ENCODE measurements at regions not wholly inside any gene's neighbourhood (a gene's known extent, or its start where the extent isn't known, plus 50 kb on each side); places are given as distances from the start of the nearest gene placed in this dataset.
"Not testable (repeated sequence)": the region's sequence is repeated elsewhere in the genome, so short reads cannot be mapped to it uniquely, and the experiment has no call there.

GRCh38 chr2:142710336-142710735 is 167.1 kb upstream of the KYNU start:
- Histone ChIP-seq H3K36me3 (ENCODE audit: control insufficient read depth in 2 of 2, insufficient read depth in 2 of 2, low read length in 1 of 2) (no peaks in the 10 kb centered on the region), H3K4me1 (ENCODE audit: control insufficient read depth in 2 of 2, insufficient read depth in 2 of 2, low read length in 2 of 2) (no peaks in the 10 kb centered on the region), H3K27ac (ENCODE audit: low read depth in 1 of 2, low read length in 1 of 2) (no peak overlapping the region), H3K9me3 (ENCODE audit: control insufficient read depth in 2 of 2, insufficient read depth in 1 of 2, low read length in 1 of 2) (no peaks in the 10 kb centered on the region), H3K27me3 (ENCODE audit: control insufficient read depth in 2 of 2, insufficient read depth in 1 of 2, low read length in 1 of 2) (no peaks in the 10 kb centered on the region), H3K4me3 (ENCODE audit: low read length in 2 of 2) (no peak overlapping the region)
- no peak for DNase-seq (ENCODE audit: low read depth in 6 of 9, low spot score in 9 of 9)
- WGBS = 82% methylated on average over 1 of the region's 1 CpG

- H3K9me3 ChIP-seq (ENCODE audit: control insufficient read depth in 2 of 2, insufficient read depth in 1 of 2, low read length in 1 of 2) = no peaks in the 10 kb centered on the region
- WGBS = 98% methylated on average over 14 of the region's 14 CpGs
- H3K4me1 ChIP-seq (ENCODE audit: control insufficient read depth in 2 of 2, insufficient read depth in 2 of 2, low read length in 2 of 2) = no peaks in the 10 kb centered on the region
- H3K27me3 ChIP-seq (ENCODE audit: control insufficient read depth in 2 of 2, insufficient read depth in 1 of 2, low read length in 1 of 2) = no peaks in the 10 kb centered on the region
- H3K4me3 ChIP-seq (ENCODE audit: low read length in 2 of 2) = no peak overlapping the region
- H3K27ac ChIP-seq (ENCODE audit: low read depth in 1 of 2, low read length in 1 of 2) = no peak overlapping the region
- DNase-seq (ENCODE audit: low read depth in 6 of 9, low spot score in 9 of 9) = no peak
- H3K36me3 ChIP-seq (ENCODE audit: control insufficient read depth in 2 of 2, insufficient read depth in 2 of 2, low read length in 1 of 2) = no peaks in the 10 kb centered on the region
These were observed 170.1 kb upstream of the KYNU start for GRCh38 chr2:142707318-142707717.

- H3K4me1 ChIP-seq (ENCODE audit: control insufficient read depth in 2 of 2, insufficient read depth in 2 of 2, low read length in 2 of 2); H3K9me3 ChIP-seq (ENCODE audit: control insufficient read depth in 2 of 2, insufficient read depth in 1 of 2, low read length in 1 of 2); DNase-seq (ENCODE audit: low read depth in 6 of 9, low spot score in 9 of 9); H3K36me3 ChIP-seq (ENCODE audit: control insufficient read depth in 2 of 2, insufficient read depth in 2 of 2, low read length in 1 of 2); H3K4me3 ChIP-seq (ENCODE audit: low read length in 2 of 2); H3K27me3 ChIP-seq (ENCODE audit: control insufficient read depth in 2 of 2, insufficient read depth in 1 of 2, low read length in 1 of 2); H3K27ac ChIP-seq (ENCODE audit: low read depth in 1 of 2, low read length in 1 of 2): not testable (repeated sequence)
- 98% methylated on average over 20 of the region's 24 CpGs for WGBS
These were observed 175.1 kb upstream of the KYNU start for GRCh38 chr2:142702397-142702796.

- H3K4me3 ChIP-seq (ENCODE audit: low read length in 2 of 2); DNase-seq (ENCODE audit: low read depth in 6 of 9, low spot score in 9 of 9); H3K27ac ChIP-seq (ENCODE audit: low read depth in 1 of 2, low read length in 1 of 2); H3K36me3 ChIP-seq (ENCODE audit: control insufficient read depth in 2 of 2, insufficient read depth in 2 of 2, low read length in 1 of 2); H3K9me3 ChIP-seq (ENCODE audit: control insufficient read depth in 2 of 2, insufficient read depth in 1 of 2, low read length in 1 of 2); H3K27me3 ChIP-seq (ENCODE audit: control insufficient read depth in 2 of 2, insufficient read depth in 1 of 2, low read length in 1 of 2); H3K4me1 ChIP-seq (ENCODE audit: control insufficient read depth in 2 of 2, insufficient read depth in 2 of 2, low read length in 2 of 2): not testable (repeated sequence)
- WGBS = 30% methylated on average over 11 of the region's 11 CpGs
These were observed 181.9 kb upstream of the KYNU start for GRCh38 chr2:142695350-142696257.

GRCh38 chr2:142694282-142694681 is 183.2 kb upstream of the KYNU start:
- Histone ChIP-seq H3K27me3 (ENCODE audit: control insufficient read depth in 2 of 2, insufficient read depth in 1 of 2, low read length in 1 of 2) (no peaks in the 10 kb centered on the region), H3K4me3 (ENCODE audit: low read length in 2 of 2) (no peak overlapping the region), H3K4me1 (ENCODE audit: control insufficient read depth in 2 of 2, insufficient read depth in 2 of 2, low read length in 2 of 2) (peaks cover 0 to 6% of the 10 kb centered on the region in 2 donors), H3K27ac (ENCODE audit: low read depth in 1 of 2, low read length in 1 of 2) (no peak overlapping the region), H3K36me3 (ENCODE audit: control insufficient read depth in 2 of 2, insufficient read depth in 2 of 2, low read length in 1 of 2) (no peaks in the 10 kb centered on the region), H3K9me3 (ENCODE audit: control insufficient read depth in 2 of 2, insufficient read depth in 1 of 2, low read length in 1 of 2) (no peaks in the 10 kb centered on the region)
- no peak for DNase-seq (ENCODE audit: low read depth in 6 of 9, low spot score in 9 of 9)
- 97% methylated on average over 2 of the region's 2 CpGs for WGBS

GRCh38 chr2:142693171-142693950 is 184.1 kb upstream of the KYNU start:
- no peak for DNase-seq (ENCODE audit: low read depth in 6 of 9, low spot score in 9 of 9)
- Histone ChIP-seq H3K36me3 (ENCODE audit: control insufficient read depth in 2 of 2, insufficient read depth in 2 of 2, low read length in 1 of 2) (no peaks in the 10 kb centered on the region), H3K4me1 (ENCODE audit: control insufficient read depth in 2 of 2, insufficient read depth in 2 of 2, low read length in 2 of 2) (peaks cover 0 to 6% of the 10 kb centered on the region in 2 donors), H3K27ac (ENCODE audit: low read depth in 1 of 2, low read length in 1 of 2) (no peak overlapping the region), H3K27me3 (ENCODE audit: control insufficient read depth in 2 of 2, insufficient read depth in 1 of 2, low read length in 1 of 2) (no peaks in the 10 kb centered on the region), H3K4me3 (ENCODE audit: low read length in 2 of 2) (no peak overlapping the region), H3K9me3 (ENCODE audit: control insufficient read depth in 2 of 2, insufficient read depth in 1 of 2, low read length in 1 of 2) (no peaks in the 10 kb centered on the region)
- WGBS = 66% methylated on average over 4 of the region's 4 CpGs

GRCh38 chr2:142688856-142689605 is 188.4 kb upstream of the KYNU start:
- H3K36me3 ChIP-seq (ENCODE audit: control insufficient read depth in 2 of 2, insufficient read depth in 2 of 2, low read length in 1 of 2) = no peaks in the 10 kb centered on the region
- 91% methylated on average over 4 of the region's 4 CpGs for WGBS
- no peaks in the 10 kb centered on the region for H3K4me1 ChIP-seq (ENCODE audit: control insufficient read depth in 2 of 2, insufficient read depth in 2 of 2, low read length in 2 of 2)
- no peak overlapping the region for H3K27ac ChIP-seq (ENCODE audit: low read depth in 1 of 2, low read length in 1 of 2)
- H3K4me3 ChIP-seq (ENCODE audit: low read length in 2 of 2) = no peak overlapping the region
- no peaks in the 10 kb centered on the region for H3K9me3 ChIP-seq (ENCODE audit: control insufficient read depth in 2 of 2, insufficient read depth in 1 of 2, low read length in 1 of 2)
- H3K27me3 ChIP-seq (ENCODE audit: control insufficient read depth in 2 of 2, insufficient read depth in 1 of 2, low read length in 1 of 2) = no peaks in the 10 kb centered on the region
- DNase-seq (ENCODE audit: low read depth in 6 of 9, low spot score in 9 of 9) = no peak

GRCh38 chr2:142687509-142687908 is 190.0 kb upstream of the KYNU start:
- Histone ChIP-seq H3K4me1 (ENCODE audit: control insufficient read depth in 2 of 2, insufficient read depth in 2 of 2, low read length in 2 of 2) (no peaks in the 10 kb centered on the region), H3K27me3 (ENCODE audit: control insufficient read depth in 2 of 2, insufficient read depth in 1 of 2, low read length in 1 of 2) (no peaks in the 10 kb centered on the region), H3K36me3 (ENCODE audit: control insufficient read depth in 2 of 2, insufficient read depth in 2 of 2, low read length in 1 of 2) (no peaks in the 10 kb centered on the region), H3K27ac (ENCODE audit: low read depth in 1 of 2, low read length in 1 of 2) (no peak overlapping the region), H3K4me3 (ENCODE audit: low read length in 2 of 2) (no peak overlapping the region), H3K9me3 (ENCODE audit: control insufficient read depth in 2 of 2, insufficient read depth in 1 of 2, low read length in 1 of 2) (no peaks in the 10 kb centered on the region)
- no peak for DNase-seq (ENCODE audit: low read depth in 6 of 9, low spot score in 9 of 9)
- WGBS = 96% methylated on average over 5 of the region's 5 CpGs

- WGBS = 95% methylated on average over 4 of the region's 4 CpGs
- no peak for DNase-seq (ENCODE audit: low read depth in 6 of 9, low spot score in 9 of 9)
- no peaks in the 10 kb centered on the region for H3K9me3 ChIP-seq (ENCODE audit: control insufficient read depth in 2 of 2, insufficient read depth in 1 of 2, low read length in 1 of 2)
- no peaks in the 10 kb centered on the region for H3K4me1 ChIP-seq (ENCODE audit: control insufficient read depth in 2 of 2, insufficient read depth in 2 of 2, low read length in 2 of 2)
- H3K27me3 ChIP-seq (ENCODE audit: control insufficient read depth in 2 of 2, insufficient read depth in 1 of 2, low read length in 1 of 2) = no peaks in the 10 kb centered on the region
- no peak overlapping the region for H3K27ac ChIP-seq (ENCODE audit: low read depth in 1 of 2, low read length in 1 of 2)
- H3K4me3 ChIP-seq (ENCODE audit: low read length in 2 of 2) = no peak overlapping the region
- H3K36me3 ChIP-seq (ENCODE audit: control insufficient read depth in 2 of 2, insufficient read depth in 2 of 2, low read length in 1 of 2) = no peaks in the 10 kb centered on the region
These were observed 190.4 kb upstream of the KYNU start for GRCh38 chr2:142687075-142687474.

Data from thymus (tissue), 11 donors.